Adrenal gland (tissue), 9 donors: ENCODE measurements at regions not wholly inside any gene's neighbourhood (a gene's known extent, or its start where the extent isn't known, plus 50 kb on each side); places are given as distances from the start of the nearest gene placed in this dataset.

ENCODE experiments used
- DNase-seq, 7 donors: peaks; one replicate each; pipeline ENCODE4 v3.0.0-alpha.2; 2019 to 2020
- H3K27ac ChIP-seq, 5 donors: fragments of 200-600 bp; sonication (generic) in 4 of 5; 1 replicate in 3 of 5; 2 replicates in 2 of 5; pipeline versions ENCODE4 v1.5.1 to v1.8.0; 2016 to 2020; ENCODE audit warnings: mild to moderate bottlenecking in 1 of 5
- H3K27me3 ChIP-seq: fragments of 200-600 bp; 2 replicates; pipeline ENCODE4 v1.8.0; 2021
- H3K36me3 ChIP-seq, 2 donors: fragments of 200-600 bp; replicated peaks in 1 of 2; 1 replicate in 1 of 2; 2 replicates in 1 of 2; pipeline versions ENCODE4 v1.5.1 to v1.8.0; 2018 to 2022
- H3K4me1 ChIP-seq, 2 donors: fragments of 200-600 bp; replicated peaks in 1 of 2; 1 replicate in 1 of 2; 2 replicates in 1 of 2; pipeline versions ENCODE4 v1.5.1 to v1.8.0; 2018 to 2021
- H3K4me3 ChIP-seq, 4 donors: fragments of 200-600 bp; sonication (generic) in 3 of 4; one replicate each; pipeline ENCODE4 v1.5.1; 2016 to 2018
- H3K9me3 ChIP-seq, 3 donors: fragments of 200-600 bp; sonication (generic) in 1 of 3; replicated peaks in 1 of 3; 1 replicate in 2 of 3; 2 replicates in 1 of 3; pipeline versions ENCODE4 v1.5.1 to v1.8.0; 2016 to 2021
- POLR2A ChIP-seq, 2 donors: fragments of 450-650 bp; IDR thresholded peaks; one replicate each; pipeline ENCODE4 v1.6.1; 2017; ENCODE audit warnings: antibody characterized with exemption in 2 of 2, mild to moderate bottlenecking in 2 of 2, moderate library complexity in 1 of 2
- WGBS, 4 donors: extraction: QIAGEN DNeasy Blood & Tissue Kit in 2 of 4; methylation state at CpG; one replicate each; pipeline versions ENCODE4 v1.1.5 to v1.1.7; 2013 to 2017; 5-methylcytosine and 5-hydroxymethylcytosine counted together
- intact Hi-C, 2 donors: fragments of 100-400 bp; cut with DNase I; formaldehyde crosslinking; loops; one replicate each; pipeline versions ENCODE4 v1.14.1 to v1.15.0; 2022 to 2023
- TF ChIP-seq, protein P1 (sequence below), 6 experiments: fragments of 450-650 bp in 4 of 6; fragments of 200-600 bp in 2 of 6; sonication (generic) in 1 of 6; IDR thresholded peaks; 1 replicate in 5 of 6; 2 replicates in 1 of 6; pipeline versions ENCODE4 v1.5.1 to v1.8.0; 2016 to 2021; ENCODE audit warnings: antibody characterized with exemption in 6 of 6, mild to moderate bottlenecking in 2 of 6, moderate library complexity in 1 of 6
- donor health status: healthy with polysubstance abuse.
- donor health status: Bipolar disorder and iron deficiency.
- donor health status: DM: yes; HTN: yes; CAD: no.
- donor health status: DM: no; HTN: no; CAD: no.
- donor health status: DM: no; HTN: no; CAD: no.

DNA sequence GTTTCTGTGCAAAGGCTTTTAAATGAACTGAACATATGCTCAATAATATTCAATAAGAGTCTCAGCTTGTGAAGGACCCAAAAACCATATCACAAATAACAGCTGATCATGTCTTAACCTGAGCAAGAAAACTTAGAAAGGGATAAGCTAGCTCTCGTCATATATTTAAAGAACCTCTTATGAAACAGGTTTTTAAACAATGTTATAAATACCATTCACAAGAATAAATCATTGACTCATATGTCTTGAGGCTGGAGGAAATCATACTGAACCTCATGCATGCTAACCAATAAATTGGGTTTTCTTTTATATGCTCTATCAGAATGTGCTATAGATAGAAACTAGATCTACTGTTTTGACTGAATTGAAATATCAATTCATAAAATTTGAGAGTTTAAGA lies 426.9 kb downstream of the NOVA1 start:
- TF ChIP-seq, protein P1, sequence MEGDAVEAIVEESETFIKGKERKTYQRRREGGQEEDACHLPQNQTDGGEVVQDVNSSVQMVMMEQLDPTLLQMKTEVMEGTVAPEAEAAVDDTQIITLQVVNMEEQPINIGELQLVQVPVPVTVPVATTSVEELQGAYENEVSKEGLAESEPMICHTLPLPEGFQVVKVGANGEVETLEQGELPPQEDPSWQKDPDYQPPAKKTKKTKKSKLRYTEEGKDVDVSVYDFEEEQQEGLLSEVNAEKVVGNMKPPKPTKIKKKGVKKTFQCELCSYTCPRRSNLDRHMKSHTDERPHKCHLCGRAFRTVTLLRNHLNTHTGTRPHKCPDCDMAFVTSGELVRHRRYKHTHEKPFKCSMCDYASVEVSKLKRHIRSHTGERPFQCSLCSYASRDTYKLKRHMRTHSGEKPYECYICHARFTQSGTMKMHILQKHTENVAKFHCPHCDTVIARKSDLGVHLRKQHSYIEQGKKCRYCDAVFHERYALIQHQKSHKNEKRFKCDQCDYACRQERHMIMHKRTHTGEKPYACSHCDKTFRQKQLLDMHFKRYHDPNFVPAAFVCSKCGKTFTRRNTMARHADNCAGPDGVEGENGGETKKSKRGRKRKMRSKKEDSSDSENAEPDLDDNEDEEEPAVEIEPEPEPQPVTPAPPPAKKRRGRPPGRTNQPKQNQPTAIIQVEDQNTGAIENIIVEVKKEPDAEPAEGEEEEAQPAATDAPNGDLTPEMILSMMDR (IDR thresholded peaks at IDR 0.05): no peak
- no peak for TF ChIP-seq POLR2A (IDR thresholded peaks at IDR 0.05)
- intact Hi-C loops: no loop called here
- Histone ChIP-seq H3K27me3 (no peaks in the 10 kb centered on the region), H3K4me1 (no peaks in the 10 kb centered on the region), H3K9me3 (no peaks in the 10 kb centered on the region), H3K36me3 (no peaks in the 10 kb centered on the region), H3K27ac (no peak overlapping the region), H3K4me3 (no peak overlapping the region)
- no peak for DNase-seq
- 64 to 79% (median 68%) methylated on average over 1 of the region's 1 CpG for WGBS, 4 donors

DNA sequence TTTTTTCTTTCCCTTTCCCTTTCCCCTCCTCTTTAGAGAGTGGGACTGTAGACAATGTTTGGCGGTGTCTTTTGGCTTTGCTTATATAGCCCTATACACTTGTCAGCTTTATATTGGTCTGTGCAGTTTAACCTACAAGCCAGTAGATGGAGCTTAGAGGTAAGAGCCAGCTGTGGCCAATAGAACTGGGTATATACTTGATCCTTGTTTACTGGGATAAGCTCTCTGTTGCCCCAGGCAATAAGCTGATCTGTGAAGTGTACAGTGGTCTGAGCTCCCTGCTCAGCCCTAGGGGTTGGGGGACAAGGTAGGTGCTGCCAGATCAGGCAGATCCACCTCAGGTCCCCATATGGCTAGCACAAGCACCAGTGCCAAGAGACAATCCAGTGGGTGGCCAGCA lies 434.1 kb downstream of the NOVA1 start:
- WGBS, 4 donors: 41 to 66% (median 46%) methylated on average over 1 of the region's 1 CpG
- H3K36me3 ChIP-seq: no peaks in the 10 kb centered on the region
- H3K4me1 ChIP-seq: no peaks in the 10 kb centered on the region
- H3K9me3 ChIP-seq: no peaks in the 10 kb centered on the region
- DNase-seq: no peak
- intact Hi-C loops: no loop called here
- no peak for TF ChIP-seq POLR2A (IDR thresholded peaks at IDR 0.05)
- TF ChIP-seq, protein P1 (IDR thresholded peaks at IDR 0.05): peak in 5 of 6 experiments; percentile 19 to 50 (median 34)
- H3K27ac ChIP-seq: no peak overlapping the region
- no peak overlapping the region for H3K4me3 ChIP-seq
- no peaks in the 10 kb centered on the region for H3K27me3 ChIP-seq

DNA sequence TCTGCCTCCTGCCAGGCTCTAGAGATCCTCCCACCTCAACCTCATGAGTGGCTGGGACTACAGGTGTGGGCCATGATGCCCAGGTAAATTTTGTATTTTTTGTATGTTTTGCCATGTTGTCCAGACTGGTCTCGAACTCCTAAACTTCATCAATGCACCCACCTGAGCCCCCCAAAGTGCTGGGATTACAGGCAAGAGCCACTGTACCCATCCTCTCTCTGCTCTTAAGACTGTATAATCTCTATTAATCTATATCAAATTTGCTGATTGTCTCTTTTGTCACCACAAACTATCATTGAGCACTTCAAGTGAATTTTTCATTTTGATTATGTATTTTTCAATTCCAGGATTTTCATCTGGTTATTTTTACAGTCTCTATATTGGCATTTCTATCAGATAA lies 440.3 kb downstream of the NOVA1 start:
- Histone ChIP-seq H3K36me3 (no peaks in the 10 kb centered on the region), H3K27me3 (no peaks in the 10 kb centered on the region), H3K4me1 (no peaks in the 10 kb centered on the region), H3K27ac (no peak overlapping the region), H3K4me3 (no peak overlapping the region), H3K9me3 (peaks cover 0 to 10% (median 0%) of the 10 kb centered on the region in 3 donors)
- 70 to 91% (median 72%) methylated on average over 1 of the region's 1 CpG for WGBS, 4 donors
- intact Hi-C loops: no loop called here
- DNase-seq: no peak
- TF ChIP-seq, protein P1 (IDR thresholded peaks at IDR 0.05): no peak
- TF ChIP-seq POLR2A (IDR thresholded peaks at IDR 0.05): no peak

DNA sequence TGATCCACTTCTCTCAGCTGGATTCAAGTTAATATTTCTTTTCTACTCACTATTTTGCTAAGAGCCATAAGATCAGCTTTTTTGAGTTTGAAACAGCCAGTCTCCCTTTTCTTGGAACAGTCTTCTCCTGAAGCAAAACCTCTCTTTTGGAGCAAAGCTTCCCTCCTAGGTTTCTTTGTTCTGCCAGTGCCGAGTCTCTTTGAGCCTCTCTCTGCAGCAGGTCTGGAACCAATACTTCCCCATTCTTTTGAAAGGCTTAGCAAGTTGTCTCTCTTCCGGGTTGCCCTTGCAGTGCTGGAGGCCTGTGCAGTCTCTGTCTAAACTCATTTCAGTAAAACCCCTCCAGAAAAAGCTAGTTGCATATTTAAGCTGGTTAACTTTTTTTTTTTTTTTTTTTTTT lies 454.8 kb downstream of the NOVA1 start:
- Histone ChIP-seq H3K4me3 (no peak overlapping the region), H3K9me3 (no peaks in the 10 kb centered on the region), H3K27ac (no peak overlapping the region), H3K4me1 (no peaks in the 10 kb centered on the region), H3K27me3 (no peaks in the 10 kb centered on the region), H3K36me3 (no peaks in the 10 kb centered on the region)
- no peak for TF ChIP-seq POLR2A (IDR thresholded peaks at IDR 0.05)
- TF ChIP-seq, protein P1 (IDR thresholded peaks at IDR 0.05): no peak
- DNase-seq: no peak
- WGBS, 4 donors: 54 to 73% (median 63%) methylated on average over 2 of the region's 2 CpGs
- intact Hi-C loops: no loop called here
